ENCODE measurements at regions not wholly inside any gene's neighbourhood (a gene's known extent, or its start where the extent isn't known, plus 50 kb on each side); places are given as distances from the start of the nearest gene placed in this dataset.

GRCh38 chr7:84845971-84846370, 340.9 kb downstream of the SEMA3D start (continued):
- TF ChIP-seq CTCF (conservative IDR thresholded peaks at IDR 0.05; ENCODE audit: low read depth in 2 of 2) (no peak), EZH2 (IDR thresholded peaks at IDR 0.05; ENCODE audit: low read depth, unreplicated experiment) (no peak), EZH2phosphoT487 (IDR thresholded peaks at IDR 0.05; ENCODE audit: unreplicated experiment) (no peak), REST (IDR thresholded peaks at IDR 0.05; ENCODE audit: unreplicated experiment) (no peak), CREB1 (CRISPR knock-in tag; IDR thresholded peaks at IDR 0.05; ENCODE audit: low read depth) (no peak)

- Mint-ChIP-seq H3K27me3 (ENCODE audit: insufficient read depth, low read depth, poor library complexity) (no peaks in the 10 kb centered on the region), H3K4me3 (no peak overlapping the region), H3K27ac (no peak overlapping the region), H3K36me3 (ENCODE audit: low read depth) (no peaks in the 10 kb centered on the region), H3K4me1 (peaks cover 4% of the 10 kb centered on the region; the same call in 2 of the 3 replicates), H3K9me3 (no peaks in the 10 kb centered on the region)
- Histone ChIP-seq H3K4me3 (no peak overlapping the region), H3K4me1 (ENCODE audit: insufficient read depth) (no peaks in the 10 kb centered on the region), H3K79me2 (replicated peaks; ENCODE audit: insufficient read depth) (no peaks in the 10 kb centered on the region), H2AFZ (no peak overlapping the region), H4K20me1 (replicated peaks; ENCODE audit: insufficient read depth) (no peaks in the 10 kb centered on the region), H3K27ac (ENCODE audit: low read depth) (no peak overlapping the region), H3F3A (replicated peaks; ENCODE audit: low read depth) (no peaks in the 10 kb centered on the region), H3K36me3 (ENCODE audit: insufficient read depth) (no peaks in the 10 kb centered on the region), H3K9me2 (ENCODE audit: insufficient read depth) (no peaks in the 10 kb centered on the region), H3K4me2 (no peak overlapping the region), H3K27me3 (ENCODE audit: insufficient read depth) (no peaks in the 10 kb centered on the region)
- no peak for ATAC-seq
- DNase-seq (ENCODE audit: low spot score): no peak
- TF ChIP-seq ZNF462 (CRISPR knock-in tag; IDR thresholded peaks at IDR 0.05) (no peak), NANOG (IDR thresholded peaks at IDR 0.05; ENCODE audit: borderline replicate concordance) (no peak), EZH2phosphoT487 (IDR thresholded peaks at IDR 0.05; ENCODE audit: unreplicated experiment) (no peak), ZNF114 (CRISPR knock-in tag; IDR thresholded peaks at IDR 0.05) (no peak), ETS1 (IDR thresholded peaks at IDR 0.05) (no peak)
Measured at GRCh38 chr7:84844771-84845170, 342.1 kb downstream of the SEMA3D start.

All from GM23338 (cell line).